GM12878 (cell line): ENCODE measurements at regions not wholly inside any gene's neighbourhood (a gene's known extent, or its start where the extent isn't known, plus 50 kb on each side); places are given as distances from the start of the nearest gene placed in this dataset.

ENCODE experiments used
- ATAC-seq: fragments of 200-7000 bp; cut with Tn5 transposase; 3 replicates; pipeline ENCODE4 v1.9.1; 2020; ENCODE audit warnings: mild to moderate bottlenecking, moderate library complexity
- BruUV-seq: library from RNA; stranded (reverse); fragments of 400-500 nt; replicated peaks from 2 replicates; lab custom pipeline; 2021; lab: Mats Ljungman, UMichigan
- CTCF ChIA-PET: fragments of 300-600 bp; sonication (Branson Sonifier 250); formaldehyde crosslinking; extraction: SDS; loops from one replicate; lab custom pipeline; 2021; ENCODE audit warnings: inconsistent platforms; lab: Yijun Ruan, JAX
- POLR2A ChIA-PET: fragments of 350-600 bp; formaldehyde crosslinking; extraction: SDS; loops from one replicate; lab custom pipeline; 2021; ENCODE audit warnings: inconsistent platforms; lab: Charles Lee
- RAD21 ChIA-PET: fragments of 300-600 bp; sonication (Branson Sonifier 250); formaldehyde crosslinking; loops from one replicate; lab custom pipeline; 2023; ENCODE audit warnings: antibody characterized with exemption; ENCODE audit not compliant: unreplicated experiment; lab: Charles Lee
- SMC1A ChIA-PET: fragments of 300-600 bp; sonication (Branson Sonifier 250); formaldehyde crosslinking; loops from one replicate; lab custom pipeline; 2023; ENCODE audit not compliant: unreplicated experiment, uncharacterized antibody; lab: Charles Lee
- DNase-seq: peaks from one replicate; pipeline ENCODE4 v3.0.0-alpha.2; 2011; ENCODE audit warnings: low read depth, low spot score
- FAIRE-seq: peaks from 3 replicates; lab custom pipeline; 2011; peaks lifted over from hg19 to GRCh38; lab: Jason Lieb, UNC
- H2AFZ ChIP-seq: 2 replicates; pipeline ENCODE4 v1.6.0; 2011; ENCODE audit warnings: low read depth, low read length, control low read depth; ENCODE audit not compliant: control insufficient read depth
- H3K27ac ChIP-seq: 2 replicates; pipeline ENCODE4 v1.5.1; 2011; ENCODE audit warnings: control low read depth; ENCODE audit not compliant: control insufficient read depth, insufficient read depth
- H3K27me3 ChIP-seq, 2 experiments: replicated peaks in 1 of 2; 2 replicates each; pipeline versions ENCODE4 v1.6.0 to v1.6.1; 2011; ENCODE audit warnings: low read length in 1 of 2; ENCODE audit not compliant: control insufficient read depth in 2 of 2, insufficient read depth in 2 of 2
- H3K36me3 ChIP-seq, 2 experiments: 2 replicates each; pipeline ENCODE4 v1.5.1; 2011; ENCODE audit warnings: low read length in 1 of 2; ENCODE audit not compliant: control insufficient read depth in 2 of 2, insufficient read depth in 2 of 2
- H3K4me1 ChIP-seq: 2 replicates; pipeline ENCODE4 v1.6.1; 2011; ENCODE audit warnings: mild to moderate bottlenecking, low read length, moderate library complexity, mixed read lengths; ENCODE audit not compliant: control insufficient read depth, insufficient read depth
- H3K4me2 ChIP-seq: 2 replicates; pipeline ENCODE4 v1.6.0; 2011; ENCODE audit warnings: control low read depth; ENCODE audit not compliant: control insufficient read depth, insufficient read depth
- H3K4me3 ChIP-seq: fragments of 200-600 bp; sonication (generic); 2 replicates; pipeline ENCODE4 v1.5.1; 2016
- H3K79me2 ChIP-seq: 2 replicates; pipeline ENCODE4 v1.6.0; 2011; ENCODE audit warnings: low read length; ENCODE audit not compliant: control insufficient read depth, insufficient read depth
- H3K9ac ChIP-seq: 2 replicates; pipeline ENCODE4 v1.8.0; 2011; ENCODE audit warnings: low read length, control low read depth, mixed read lengths; ENCODE audit not compliant: control insufficient read depth, insufficient read depth
- H3K9me3 ChIP-seq: replicated peaks from 3 replicates; pipeline ENCODE4 v1.5.1; 2011; ENCODE audit warnings: mild to moderate bottlenecking, low read length; ENCODE audit not compliant: control insufficient read depth, insufficient read depth
- H4K20me1 ChIP-seq: 2 replicates; pipeline ENCODE4 v1.6.0; 2011; ENCODE audit not compliant: control insufficient read depth, insufficient read depth
- BCL11A ChIP-seq: IDR thresholded peaks from 2 replicates; pipeline ENCODE4 v1.6.1; 2011; ENCODE audit warnings: low read depth, low read length
- DPF2 ChIP-seq: fragments of 450-650 bp; IDR thresholded peaks from 2 replicates; pipeline ENCODE4 v1.6.1; 2017; ENCODE audit warnings: mild to moderate bottlenecking
- E2F4 ChIP-seq: IDR thresholded peaks from 2 replicates; pipeline ENCODE4 v1.6.1; 2012; ENCODE audit warnings: low read depth, low read length, improper control_type of control experiment
- ETV6 ChIP-seq, 2 experiments: fragments of 450-650 bp in 1 of 2; IDR thresholded peaks in 1 of 2; conservative IDR thresholded peaks in 1 of 2; 2 replicates each; pipeline ENCODE4 v1.6.1; 2014; ENCODE audit warnings: antibody characterized with exemption in 1 of 2, borderline replicate concordance in 1 of 2, low read depth in 1 of 2, mild to moderate bottlenecking in 1 of 2, moderate library complexity in 1 of 2
- HDAC2 ChIP-seq: fragments of 200-600 bp; sonication (generic); IDR thresholded peaks from 2 replicates; pipeline ENCODE4 v1.6.1; 2017
- HDAC6 ChIP-seq: fragments of 200-600 bp; sonication (generic); IDR thresholded peaks from one replicate; pipeline ENCODE4 v1.8.0; 2017; ENCODE audit warnings: antibody characterized with exemption; ENCODE audit not compliant: unreplicated experiment
- MAX ChIP-seq: IDR thresholded peaks from 2 replicates; pipeline ENCODE4 v1.6.1; 2012; ENCODE audit warnings: low read depth, low read length, improper control_type of control experiment
- NR2C1 ChIP-seq: fragments of 450-650 bp; IDR thresholded peaks from 2 replicates; pipeline ENCODE4 v1.6.1; 2017; ENCODE audit warnings: antibody characterized with exemption, mild to moderate bottlenecking, moderate library complexity
- NR2C2 ChIP-seq: IDR thresholded peaks from 2 replicates; pipeline ENCODE4 v1.6.1; 2011; ENCODE audit warnings: borderline replicate concordance, low read depth; ENCODE audit not compliant: control insufficient read depth, insufficient read length
- TCF12 ChIP-seq: IDR thresholded peaks from 2 replicates; pipeline ENCODE4 v1.6.1; 2011; ENCODE audit warnings: low read depth, mild to moderate bottlenecking, low read length
- YBX1 ChIP-seq: fragments of 450-650 bp; IDR thresholded peaks from 2 replicates; pipeline ENCODE4 v1.6.1; 2016; ENCODE audit warnings: antibody characterized with exemption
- YY1 ChIP-seq: IDR thresholded peaks from 2 replicates; pipeline ENCODE4 v1.6.1; 2011; ENCODE audit warnings: low read depth, mild to moderate bottlenecking, low read length
- WGBS: methylation state at CpG from one replicate; pipeline ENCODE4 v1.1.6; 2016; ENCODE audit warnings: low lambda C conversion rate; ENCODE audit not compliant: insufficient replicate concordance, insufficient coverage; ENCODE audit errors: missing lambda C conversion rate; 5-methylcytosine and 5-hydroxymethylcytosine counted together
- in situ Hi-C: fragments of 300-500 bp; cut with MboI; formaldehyde crosslinking; loops from 9 replicates; pipeline ENCODE4 v1.14.3; 2018; ENCODE audit warnings: mixed read lengths
- intact Hi-C: fragments of 100-400 bp; cut with micrococcal nuclease; formaldehyde crosslinking; loops from one replicate; pipeline ENCODE4 v1.14.2; 2022; ENCODE audit not compliant: unreplicated experiment
- TF ChIP-seq, protein P1 (sequence below): fragments of 450-650 bp; formaldehyde crosslinking; IDR thresholded peaks from 2 replicates; pipeline ENCODE4 v1.4.0; 2022; ENCODE audit warnings: mild to moderate bottlenecking, moderate library complexity

- Histone ChIP-seq H3K27me3 (no peaks in the 10 kb centered on the region), H3K27ac (no peak overlapping the region), H3K79me2 (no peaks in the 10 kb centered on the region), H4K20me1 (no peaks in the 10 kb centered on the region), H3K9me3 (no peaks in the 10 kb centered on the region; the same call in 2 of the 3 replicates), H3K4me1 (no peaks in the 10 kb centered on the region), H2AFZ (no peak overlapping the region), H3K4me2 (no peak overlapping the region), H3K4me3 (no peak overlapping the region), H3K36me3 (no peaks in the 10 kb centered on the region), H3K9ac (no peak overlapping the region)
- BruUV-seq = no TSS peak
- DNase-seq = no peak
- 11% methylated on average over 11 of the region's 11 CpGs for WGBS
- in situ Hi-C loops = no loop called here
- ATAC-seq = no peak
- SMC1A ChIA-PET = no interaction called here
- intact Hi-C loops = no loop called here
- POLR2A ChIA-PET = no interaction called here
- FAIRE-seq = no peak
- CTCF ChIA-PET = no interaction called here
- RAD21 ChIA-PET = no interaction called here
- TF ChIP-seq DPF2 = no peak
- TF ChIP-seq NR2C2 = no peak
- no peak for TF ChIP-seq TCF12
- TF ChIP-seq ETV6 (conservative IDR thresholded peaks at IDR 0.05 in 1 of 2, IDR thresholded peaks at IDR 0.05 in 1 of 2; ENCODE audit: borderline replicate concordance in 1 of 2, low read depth in 1 of 2) = no peak
- no peak for TF ChIP-seq HDAC2
- no peak for TF ChIP-seq HDAC6
- no peak for TF ChIP-seq YBX1
- TF ChIP-seq, protein P1, sequence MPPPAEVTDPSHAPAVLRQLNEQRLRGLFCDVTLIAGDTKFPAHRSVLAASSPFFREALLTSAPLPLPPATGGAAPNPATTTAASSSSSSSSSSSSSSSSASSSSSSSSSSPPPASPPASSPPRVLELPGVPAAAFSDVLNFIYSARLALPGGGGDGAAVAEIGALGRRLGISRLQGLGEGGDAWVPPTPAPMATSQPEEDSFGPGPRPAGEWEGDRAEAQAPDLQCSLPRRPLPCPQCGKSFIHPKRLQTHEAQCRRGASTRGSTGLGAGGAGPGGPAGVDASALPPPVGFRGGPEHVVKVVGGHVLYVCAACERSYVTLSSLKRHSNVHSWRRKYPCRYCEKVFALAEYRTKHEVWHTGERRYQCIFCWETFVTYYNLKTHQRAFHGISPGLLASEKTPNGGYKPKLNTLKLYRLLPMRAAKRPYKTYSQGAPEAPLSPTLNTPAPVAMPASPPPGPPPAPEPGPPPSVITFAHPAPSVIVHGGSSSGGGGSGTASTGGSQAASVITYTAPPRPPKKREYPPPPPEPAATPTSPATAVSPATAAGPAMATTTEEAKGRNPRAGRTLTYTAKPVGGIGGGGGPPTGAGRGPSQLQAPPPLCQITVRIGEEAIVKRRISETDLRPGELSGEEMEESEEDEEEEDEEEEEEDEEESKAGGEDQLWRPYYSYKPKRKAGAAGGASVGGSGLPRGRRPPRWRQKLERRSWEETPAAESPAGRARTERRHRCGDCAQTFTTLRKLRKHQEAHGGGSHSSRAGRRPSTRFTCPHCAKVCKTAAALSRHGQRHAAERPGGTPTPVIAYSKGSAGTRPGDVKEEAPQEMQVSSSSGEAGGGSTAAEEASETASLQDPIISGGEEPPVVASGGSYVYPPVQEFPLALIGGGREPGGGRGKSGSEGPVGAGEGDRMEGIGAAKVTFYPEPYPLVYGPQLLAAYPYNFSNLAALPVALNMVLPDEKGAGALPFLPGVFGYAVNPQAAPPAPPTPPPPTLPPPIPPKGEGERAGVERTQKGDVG (CRISPR knock-in tag) = no peak
- no peak for TF ChIP-seq NR2C1
- no peak for TF ChIP-seq MAX
- no peak for TF ChIP-seq BCL11A
- TF ChIP-seq YY1 = no peak
- no peak for TF ChIP-seq E2F4
Measured at GRCh38 chr20:60804918-60805630, 447.0 kb upstream of the CDH4 start.
